HG03558 (cell line): ENCODE measurements at regions not wholly inside any gene's neighbourhood (a gene's known extent, or its start where the extent isn't known, plus 50 kb on each side); places are given as distances from the start of the nearest gene placed in this dataset.

Source experiments
- ATAC-seq: cut with Tn5 transposase; IDR thresholded peaks from one replicate; pipeline ENCODE4 v1.9.1; 2021; ENCODE audit warnings: moderate number of reproducible peaks; ENCODE audit not compliant: unreplicated experiment; ENCODE audit errors: extremely low read depth

GRCh38 chr4:24666316-24666715, 82.0 kb upstream of the DHX15 start:
- ATAC-seq, result no peak

- no peak for ATAC-seq
Observed at GRCh38 chr4:24666816-24667477, 82.6 kb upstream of the DHX15 start.

DNA sequence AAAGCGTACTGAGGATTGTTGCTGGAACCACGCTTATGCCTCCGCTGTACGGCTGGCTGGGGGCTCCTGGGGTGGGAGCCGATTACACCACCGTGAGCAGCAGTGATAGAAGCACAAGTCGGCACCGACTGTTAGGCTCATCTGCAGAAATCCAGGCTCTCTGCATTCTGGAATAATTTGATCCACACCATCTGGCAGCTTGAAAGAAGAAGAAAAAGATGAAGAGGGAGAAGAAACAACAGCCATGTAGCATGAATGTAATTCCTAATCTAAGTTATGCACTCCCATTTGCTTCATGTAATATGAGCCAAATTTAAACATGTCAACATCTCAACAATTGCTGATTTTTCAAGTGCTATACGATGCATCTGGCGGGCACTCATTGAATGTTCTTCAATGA, 84.6 kb upstream of the DHX15 start:
- ATAC-seq, result no peak

DNA sequence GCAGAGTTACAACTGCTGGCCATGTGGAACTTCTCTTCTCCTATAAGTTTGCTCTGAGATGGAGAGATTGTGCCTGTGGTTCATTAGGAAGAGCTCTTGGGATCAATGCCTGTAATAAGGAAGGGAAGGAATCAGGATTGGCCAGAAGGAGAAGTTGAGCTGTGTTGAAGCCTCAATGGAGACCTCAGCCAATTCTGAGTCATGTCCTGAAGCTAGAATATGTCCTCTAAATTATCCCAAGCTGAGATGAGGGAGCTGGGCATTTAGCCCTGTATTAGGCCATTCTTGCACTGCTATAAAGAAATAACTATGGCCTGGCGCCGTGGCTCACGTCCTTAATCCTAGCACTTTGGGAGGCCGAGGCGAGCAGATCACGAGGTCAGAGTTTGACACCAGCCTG, 85.4 kb upstream of the DHX15 start:
- ATAC-seq, result no peak

DNA sequence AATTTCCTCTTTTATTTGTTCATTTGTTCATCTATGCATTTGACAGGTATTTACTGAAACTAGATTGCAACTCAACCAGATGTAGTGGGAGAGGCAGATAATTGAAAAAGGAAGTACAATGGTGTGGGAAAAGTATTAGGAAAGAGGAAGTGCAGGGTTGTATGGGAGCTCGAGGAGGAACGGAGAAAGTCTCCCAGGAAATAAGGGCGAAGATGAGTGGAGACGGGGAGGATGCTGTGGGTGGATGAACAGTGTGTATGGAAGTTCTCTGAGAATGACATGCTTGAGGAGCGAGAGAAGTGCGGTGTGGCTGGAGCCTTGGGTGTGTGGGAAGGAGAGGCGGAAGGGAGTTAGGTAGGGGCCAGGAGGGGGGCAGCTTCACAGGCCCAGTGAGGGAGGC, 87.5 kb upstream of the DHX15 start:
- ATAC-seq, result no peak

DNA sequence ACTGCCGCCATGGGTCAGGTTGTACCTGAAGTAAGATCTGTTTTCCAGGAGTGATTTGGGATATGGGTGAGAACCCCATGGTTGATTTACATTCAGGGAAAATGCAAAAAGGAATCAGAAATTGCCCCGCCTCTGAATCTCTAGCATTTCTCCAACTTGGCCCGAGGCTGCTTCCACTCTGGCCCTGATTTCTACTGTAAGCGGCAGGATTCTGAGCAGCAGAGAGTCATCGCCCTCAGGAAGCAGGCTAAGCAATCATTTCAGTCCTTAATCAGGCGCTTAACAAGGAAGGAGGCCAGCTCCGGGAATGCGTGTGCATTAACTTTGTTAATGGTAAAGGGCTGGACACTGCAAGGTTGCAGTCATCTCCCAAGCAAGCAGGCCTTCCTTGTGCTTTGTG, 88.5 kb upstream of the DHX15 start:
- no peak for ATAC-seq

GRCh38 chr4:24674279-24674678, 89.9 kb upstream of the DHX15 start:
- ATAC-seq, result no peak

DNA sequence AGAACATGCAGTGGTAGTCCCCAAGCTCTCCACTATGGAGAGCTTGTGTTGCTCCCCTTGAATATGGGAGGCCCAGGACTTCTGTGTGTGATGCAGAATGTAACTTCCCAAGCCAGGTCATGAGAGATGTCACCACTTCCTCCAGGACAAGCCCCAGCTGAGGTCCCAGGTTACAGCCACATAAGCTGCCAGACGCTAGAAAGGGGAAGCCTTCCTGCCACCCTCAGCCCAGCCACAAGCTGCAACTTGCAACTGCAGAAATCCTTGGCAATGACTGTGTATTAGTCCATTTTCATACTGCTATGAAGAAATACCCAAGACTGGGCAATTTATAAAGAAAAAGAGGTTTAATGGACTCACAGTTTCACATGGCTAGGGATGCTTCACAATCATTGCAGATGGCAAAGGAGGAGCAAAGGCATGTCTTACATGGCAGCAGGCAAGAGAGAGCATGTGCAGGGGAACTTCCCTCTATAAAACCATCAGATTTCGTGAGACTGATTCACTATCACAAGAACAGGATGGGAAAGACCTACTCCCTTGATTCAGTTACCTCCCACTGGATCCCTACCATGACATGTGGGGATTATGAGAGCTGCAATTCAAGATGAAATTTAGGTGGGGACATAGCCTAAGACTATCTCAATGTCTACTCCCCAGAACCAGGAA, 91.5 kb upstream of the DHX15 start:
- no peak for ATAC-seq

DNA sequence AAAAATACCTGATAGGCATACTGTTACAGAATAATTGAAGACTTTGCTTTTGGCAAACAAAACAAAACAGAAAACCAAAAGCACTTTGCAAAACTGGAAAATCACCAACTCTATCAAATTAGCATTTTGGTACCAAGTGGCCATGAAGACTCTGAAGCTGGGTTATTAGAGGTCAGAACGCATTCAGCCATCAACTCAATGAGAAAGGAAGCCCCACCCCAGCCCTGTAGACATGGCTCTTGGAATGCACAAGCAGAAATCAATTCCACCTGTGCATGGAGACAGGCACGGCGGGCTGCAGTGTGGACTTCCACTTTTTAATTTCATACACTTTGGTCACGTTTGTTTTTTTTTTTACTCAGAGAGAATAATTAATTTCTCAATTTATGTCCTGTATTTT, 93.6 kb upstream of the DHX15 start:
- ATAC-seq, result no peak

GRCh38 chr4:24680746-24681448, 96.5 kb upstream of the DHX15 start:
- ATAC-seq, result no peak

GRCh38 chr4:24683116-24683515, 98.8 kb upstream of the DHX15 start:
- ATAC-seq, result no peak

DNA sequence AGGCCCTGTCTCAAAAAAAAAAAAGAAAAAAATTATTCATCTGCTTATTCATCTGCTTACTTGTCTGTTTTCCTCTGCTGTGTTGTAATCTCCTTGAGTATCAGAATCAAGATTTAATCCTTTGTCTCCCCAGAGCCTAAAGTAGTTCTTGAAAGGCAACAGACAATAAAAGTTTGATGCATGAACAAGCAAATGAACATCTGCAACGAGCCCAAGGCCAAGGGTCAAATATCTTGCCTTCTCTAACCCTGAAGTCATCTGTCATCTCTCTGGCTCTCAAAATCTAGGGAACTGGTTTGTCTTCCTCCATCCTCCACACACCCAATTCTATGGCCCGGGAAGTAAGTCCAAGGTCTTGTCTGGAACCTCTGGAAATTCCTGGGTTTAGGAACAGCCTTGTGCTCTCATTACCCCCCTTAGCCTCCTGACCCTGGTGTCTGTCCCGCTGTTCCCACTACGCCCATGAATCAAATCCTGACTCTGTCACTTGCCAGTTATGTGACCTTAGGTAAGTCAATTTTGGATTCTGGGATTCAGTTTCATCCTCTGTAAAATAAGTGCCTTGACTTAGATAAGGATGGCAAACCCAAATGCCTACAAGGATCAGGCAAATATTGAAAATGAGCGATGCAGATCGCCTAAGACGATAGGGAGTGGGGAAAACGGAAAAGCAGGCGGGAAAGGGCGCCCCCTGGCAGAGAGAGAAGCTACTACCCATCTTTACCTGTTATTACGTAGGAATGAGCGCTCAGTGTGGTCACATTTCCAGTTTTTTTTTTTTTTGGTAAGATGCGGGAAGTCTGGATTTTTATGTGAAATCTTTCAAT, 102.7 kb upstream of the DHX15 start:
- ATAC-seq, result no peak

DNA sequence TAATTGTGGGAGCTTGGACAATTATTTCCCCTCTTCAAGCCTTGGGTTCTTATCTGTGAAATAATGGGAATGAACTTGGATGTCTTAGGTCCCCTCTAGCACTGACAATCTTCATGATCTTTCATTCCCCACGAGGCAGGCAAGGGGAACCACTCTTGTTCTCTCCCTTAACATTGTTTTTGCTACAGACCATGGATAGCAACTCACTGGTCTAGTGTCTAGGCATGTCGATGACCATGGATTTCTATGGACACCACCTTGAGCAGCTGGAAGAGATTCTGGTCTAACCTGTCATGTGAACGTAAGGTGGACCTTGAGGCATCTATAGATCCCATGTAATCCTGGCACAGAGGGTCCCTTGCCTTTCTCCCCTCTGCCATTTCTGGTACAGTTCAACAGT, 104.1 kb upstream of the DHX15 start:
- no peak for ATAC-seq

DNA sequence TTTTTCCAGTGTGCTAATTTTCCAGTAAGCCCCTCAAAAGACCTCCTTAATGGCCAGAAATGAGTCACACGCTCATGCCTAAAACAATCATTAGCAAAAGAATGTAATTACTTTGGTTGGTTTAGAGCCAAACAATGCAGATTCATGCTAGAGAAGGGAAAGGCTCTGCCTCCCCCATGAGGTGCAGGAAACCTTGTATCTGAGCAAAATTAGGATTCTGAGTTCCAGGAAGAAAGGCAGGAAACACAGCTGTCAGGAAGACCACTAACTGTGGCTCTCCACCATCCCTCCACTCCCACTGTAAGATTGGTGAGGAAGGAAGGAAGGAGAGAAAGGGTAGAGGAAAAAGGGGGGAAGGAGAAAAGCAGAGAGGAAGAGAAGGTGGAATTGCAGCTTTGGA, 104.9 kb upstream of the DHX15 start:
- no peak for ATAC-seq

- no peak for ATAC-seq
Observed at GRCh38 chr4:24690436-24690835, 104.9 kb upstream of the SOD3 start.

DNA sequence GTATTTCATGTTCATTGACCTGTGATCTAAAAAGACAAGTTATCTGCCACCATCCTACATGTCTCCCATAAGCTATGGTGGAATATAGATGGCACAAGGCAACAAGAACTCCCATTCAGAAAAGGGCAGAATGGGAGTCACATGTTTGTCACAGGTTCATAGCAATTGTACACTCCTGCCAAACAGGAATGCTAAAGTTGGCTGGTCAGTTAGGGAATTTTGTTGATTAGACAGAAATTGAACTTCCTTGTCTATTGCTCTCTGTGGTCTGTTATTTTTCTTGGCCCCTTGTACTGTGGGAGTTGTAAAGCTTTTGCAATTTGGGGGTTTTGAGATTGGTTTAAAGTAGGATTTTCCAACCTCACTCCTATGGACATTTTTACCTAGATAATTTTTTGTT, 101.7 kb upstream of the SOD3 start:
- ATAC-seq, result no peak

GRCh38 chr4:24700118-24700517, 95.3 kb upstream of the SOD3 start:
- ATAC-seq, result no peak

DNA sequence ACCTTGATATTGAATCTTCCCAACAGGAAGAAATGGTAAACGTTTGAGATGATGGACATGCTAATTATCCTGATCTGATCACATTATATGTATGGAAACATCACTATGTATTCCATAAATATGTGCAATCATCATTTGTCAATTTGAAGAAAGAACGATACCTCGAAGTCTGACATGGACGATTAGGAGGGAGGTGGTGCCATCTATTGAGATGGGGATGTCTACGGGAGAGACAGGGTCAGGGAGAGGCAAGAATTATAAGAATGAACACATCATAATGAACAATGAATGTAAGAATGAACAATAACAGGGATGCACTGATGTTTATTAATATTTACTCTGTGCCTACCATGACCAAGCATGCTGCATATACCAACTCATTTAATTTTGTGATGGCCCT, 93.7 kb upstream of the SOD3 start:
- ATAC-seq, result no peak

DNA sequence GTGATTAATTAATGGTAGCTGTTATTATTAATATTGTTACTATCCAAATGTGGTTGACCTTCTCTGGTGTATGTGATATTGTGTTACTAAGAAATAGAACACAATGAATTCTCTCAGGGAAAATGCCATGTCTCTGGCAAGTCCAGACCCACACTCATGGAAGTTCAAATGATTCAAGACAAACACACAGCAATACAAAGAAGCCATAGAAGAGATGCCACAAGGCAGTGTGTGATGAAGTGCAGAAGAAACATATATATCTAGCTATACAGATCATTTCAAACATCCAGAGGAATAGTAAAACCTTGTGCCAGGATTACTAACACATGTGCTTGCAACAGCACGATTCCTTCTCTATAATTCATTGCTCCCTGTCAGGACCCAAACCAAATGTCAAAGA, 93.1 kb upstream of the SOD3 start:
- ATAC-seq, result no peak

DNA sequence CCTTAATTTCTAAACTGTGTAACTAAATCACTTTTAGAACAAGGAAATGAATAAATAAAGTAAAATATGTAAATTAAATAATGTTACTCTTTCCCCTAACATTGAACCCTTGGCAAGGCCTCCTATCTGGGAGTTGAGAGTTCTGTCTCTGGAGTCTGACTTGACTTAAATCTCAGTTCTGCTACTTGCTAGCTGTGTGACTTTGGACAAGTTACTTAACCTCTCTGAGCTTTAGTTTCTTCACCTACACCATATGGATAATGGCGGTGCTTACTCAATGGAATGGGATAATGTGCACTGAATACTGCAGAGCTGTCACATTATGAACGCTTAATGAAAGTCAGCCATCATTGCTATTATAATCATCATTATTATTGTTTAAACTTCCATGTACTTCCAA, 92.1 kb upstream of the SOD3 start:
- no peak for ATAC-seq

DNA sequence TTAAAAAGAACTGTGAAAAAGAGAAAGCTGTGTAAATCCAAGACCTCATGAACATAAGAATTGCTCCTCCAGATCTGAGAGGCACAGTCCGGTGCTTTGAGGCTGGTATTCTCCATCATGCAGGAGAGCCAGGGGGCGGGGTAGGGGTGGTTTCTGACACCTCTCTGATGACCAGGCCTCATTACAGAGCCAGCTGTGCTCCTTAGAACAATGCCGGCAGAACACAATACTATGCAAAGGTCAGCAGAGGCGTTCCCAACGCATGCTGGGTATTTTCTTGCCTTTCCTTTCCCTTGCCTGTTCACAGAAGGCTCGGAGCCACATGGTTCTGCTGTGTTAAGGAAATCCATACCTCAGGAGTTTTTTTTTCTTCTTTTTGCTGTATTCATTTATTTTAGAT, 91.2 kb upstream of the SOD3 start:
- no peak for ATAC-seq
